ENCODE measurements at regions not wholly inside any gene's neighbourhood (a gene's known extent, or its start where the extent isn't known, plus 50 kb on each side); places are given as distances from the start of the nearest gene placed in this dataset.

GRCh38 chr11:80211673-80212072 is 770.8 kb upstream of the TENM4 start:
- Histone ChIP-seq H3K36me3 (ENCODE audit: control insufficient read depth, insufficient read depth, low read length) (no peaks in the 10 kb centered on the region), H3K4me3 (ENCODE audit: low read depth, low read length) (no peak overlapping the region), H3K27me3 (ENCODE audit: control insufficient read depth, insufficient read depth, low read length) (no peaks in the 10 kb centered on the region)
- no peak for FAIRE-seq
- TF ChIP-seq CTCF (IDR thresholded peaks at IDR 0.05; ENCODE audit: insufficient read depth, low read length, severe bottlenecking): no peak
- DNase-seq (ENCODE audit: low read depth): no peak

DNA sequence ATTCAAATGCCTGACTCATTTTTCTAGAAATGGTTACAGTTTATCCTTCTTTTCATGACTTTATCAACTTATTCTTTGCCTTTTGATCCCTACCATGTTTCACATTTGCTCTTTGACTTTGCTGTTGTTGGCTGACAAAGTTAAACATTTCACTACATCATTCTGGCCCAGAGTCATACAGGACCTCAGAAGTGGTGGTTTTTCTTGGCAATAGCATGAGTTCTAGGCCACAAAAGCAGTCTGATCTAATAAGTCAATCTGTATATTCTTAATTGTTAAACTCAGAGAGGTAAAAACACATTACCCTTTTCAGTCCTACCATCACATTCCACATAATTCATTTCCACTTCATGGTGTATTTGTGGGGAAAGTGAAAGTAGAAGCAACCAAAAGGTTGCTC is 763.2 kb upstream of the TENM4 start:
- DNase-seq (ENCODE audit: low read depth): no peak
- TF ChIP-seq CTCF (IDR thresholded peaks at IDR 0.05; ENCODE audit: insufficient read depth, low read length, severe bottlenecking): no peak
- Histone ChIP-seq H3K4me3 (ENCODE audit: low read depth, low read length) (no peak overlapping the region), H3K36me3 (ENCODE audit: control insufficient read depth, insufficient read depth, low read length) (no peaks in the 10 kb centered on the region), H3K27me3 (ENCODE audit: control insufficient read depth, insufficient read depth, low read length) (no peaks in the 10 kb centered on the region)
- FAIRE-seq: no peak

DNA sequence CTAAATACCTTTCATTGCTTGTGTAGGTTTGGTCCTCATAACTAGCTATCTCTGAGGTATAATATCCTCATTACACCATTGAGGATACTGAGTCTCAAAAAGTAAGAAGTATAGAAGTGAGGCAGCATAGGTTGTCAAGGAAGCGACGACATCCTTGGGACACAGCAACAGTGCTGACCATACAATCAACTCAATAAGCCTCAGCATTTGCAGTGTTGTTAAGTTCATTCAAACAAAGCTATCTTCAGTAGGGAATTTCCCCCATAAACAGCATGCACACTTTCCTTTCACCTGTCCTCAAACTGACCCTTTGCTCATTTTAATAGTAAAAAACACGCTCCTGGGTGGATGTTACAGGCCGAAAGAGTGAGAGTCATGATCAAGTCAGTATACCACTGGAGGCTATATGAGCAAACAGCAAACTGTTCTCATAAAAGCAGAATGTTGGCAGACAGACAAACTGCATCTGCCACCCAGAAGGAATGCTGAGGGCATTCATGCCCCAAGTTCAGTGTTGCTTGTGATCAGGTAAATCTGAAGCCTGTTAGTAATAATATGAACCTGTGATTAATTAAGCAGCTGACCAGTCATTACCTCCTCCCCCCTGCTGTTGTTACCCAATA is 756.2 kb upstream of the TENM4 start:
- DNase-seq (ENCODE audit: low read depth): peak; percentile 72
- TF ChIP-seq CTCF (IDR thresholded peaks at IDR 0.05; ENCODE audit: insufficient read depth, low read length, severe bottlenecking): no peak
- no peaks in the 10 kb centered on the region for H3K27me3 ChIP-seq (ENCODE audit: control insufficient read depth, insufficient read depth, low read length)
- no peaks in the 10 kb centered on the region for H3K36me3 ChIP-seq (ENCODE audit: control insufficient read depth, insufficient read depth, low read length)
- no peak for FAIRE-seq
- no peak overlapping the region for H3K4me3 ChIP-seq (ENCODE audit: low read depth, low read length)

DNA sequence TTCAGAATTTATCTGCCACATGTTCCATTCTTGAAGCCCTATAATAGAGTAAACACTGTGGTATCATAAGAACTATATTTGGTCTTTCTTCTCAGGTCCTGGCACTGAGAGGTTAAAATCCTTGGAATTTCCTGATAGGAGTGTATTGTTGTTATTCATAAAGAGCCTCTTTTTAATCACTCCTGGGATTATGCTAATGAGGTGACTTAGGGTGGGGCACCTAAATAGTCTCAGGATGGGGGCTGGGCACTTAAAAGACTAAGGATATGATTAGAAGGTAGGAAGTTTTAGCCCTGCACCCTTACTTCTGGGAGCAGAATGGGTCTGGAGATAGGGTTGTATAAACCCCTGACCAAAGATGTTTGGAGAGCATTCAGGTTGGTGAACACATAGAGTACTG is 755.2 kb upstream of the TENM4 start:
- H3K4me3 ChIP-seq (ENCODE audit: low read depth, low read length): no peak overlapping the region
- no peaks in the 10 kb centered on the region for H3K36me3 ChIP-seq (ENCODE audit: control insufficient read depth, insufficient read depth, low read length)
- FAIRE-seq: no peak
- DNase-seq (ENCODE audit: low read depth): no peak
- TF ChIP-seq CTCF (IDR thresholded peaks at IDR 0.05; ENCODE audit: insufficient read depth, low read length, severe bottlenecking): no peak
- no peaks in the 10 kb centered on the region for H3K27me3 ChIP-seq (ENCODE audit: control insufficient read depth, insufficient read depth, low read length)

DNA sequence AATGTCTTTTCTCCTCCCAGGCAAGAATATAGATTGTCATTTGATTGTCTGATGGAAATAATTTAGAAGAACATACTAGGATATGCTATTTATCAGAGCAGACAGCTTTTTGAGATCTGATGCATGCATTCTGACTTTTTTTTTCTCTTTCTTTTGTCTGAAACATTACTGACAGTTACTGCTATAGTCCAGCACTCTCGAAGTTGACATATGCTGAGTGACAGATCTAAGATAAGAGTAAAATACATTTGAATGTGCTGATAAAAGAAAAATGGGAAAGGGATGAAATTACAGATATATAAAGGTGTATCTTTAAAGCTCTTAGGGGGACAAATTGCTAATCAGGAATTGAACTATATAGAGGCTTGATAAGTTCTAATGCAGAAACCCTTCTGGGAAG is 753.8 kb upstream of the TENM4 start:
- Histone ChIP-seq H3K4me3 (ENCODE audit: low read depth, low read length) (no peak overlapping the region), H3K27me3 (ENCODE audit: control insufficient read depth, insufficient read depth, low read length) (no peaks in the 10 kb centered on the region), H3K36me3 (ENCODE audit: control insufficient read depth, insufficient read depth, low read length) (no peaks in the 10 kb centered on the region)
- no peak for FAIRE-seq
- TF ChIP-seq CTCF (IDR thresholded peaks at IDR 0.05; ENCODE audit: insufficient read depth, low read length, severe bottlenecking): no peak
- no peak for DNase-seq (ENCODE audit: low read depth)

- Histone ChIP-seq H3K4me3 (ENCODE audit: low read depth, low read length) (no peak overlapping the region), H3K27me3 (ENCODE audit: control insufficient read depth, insufficient read depth, low read length) (no peaks in the 10 kb centered on the region), H3K36me3 (ENCODE audit: control insufficient read depth, insufficient read depth, low read length) (no peaks in the 10 kb centered on the region)
- FAIRE-seq (no peak), DNase-seq (ENCODE audit: low read depth) (no peak)
- no peak for TF ChIP-seq CTCF (IDR thresholded peaks at IDR 0.05; ENCODE audit: insufficient read depth, low read length, severe bottlenecking)
Measured at GRCh38 chr11:80194016-80194415, 753.2 kb upstream of the TENM4 start.
